ENCODE measurements at regions not wholly inside any gene's neighbourhood (a gene's known extent, or its start where the extent isn't known, plus 50 kb on each side); places are given as distances from the start of the nearest gene placed in this dataset.

GRCh38 chr10:34047389-34047788 is 712.9 kb upstream of the NRP1 start:
- CTCF ChIA-PET (ENCODE audit: partially characterized antibody): no interaction called here
- Histone ChIP-seq H2BK120ac (replicated peaks; ENCODE audit: low read depth, low read length) (no peak overlapping the region), H3K4me1 (replicated peaks in 1 of 4; ENCODE audit: control insufficient read depth in 3 of 4, insufficient read depth in 4 of 4, low read length in 3 of 4) (no peaks in the 10 kb centered on the region), H2BK5ac (ENCODE audit: low read depth, low read length) (no peak overlapping the region), H2AFZ (ENCODE audit: low read length) (no peak overlapping the region), H3K79me2 (ENCODE audit: control insufficient read depth in 1 of 2, insufficient read depth in 2 of 2, low read length in 2 of 2) (no peaks in the 10 kb centered on the region), H3K23me2 (ENCODE audit: low read depth, low read length) (no peaks in the 10 kb centered on the region), H4K91ac (replicated peaks; ENCODE audit: insufficient read length, low read length) (no peak overlapping the region), H4K5ac (ENCODE audit: insufficient read length, low read depth, low read length) (no peak overlapping the region), H3K79me1 (ENCODE audit: low read depth, low read length) (no peaks in the 10 kb centered on the region), H3K27ac (ENCODE audit: low read depth, low read length) (no peak overlapping the region), H2AK5ac (ENCODE audit: low read depth, low read length) (no peak overlapping the region), H3K9me3 (ENCODE audit: insufficient read depth in 2 of 2, low read depth in 1 of 2, low read length in 1 of 2) (no peaks in the 10 kb centered on the region), H4K8ac (ENCODE audit: extremely low read depth, insufficient read depth, low read length) (no peak overlapping the region), H3K27me3 (replicated peaks in 1 of 4; ENCODE audit: control insufficient read depth in 3 of 4, extremely low read depth in 1 of 4, insufficient read depth in 3 of 4, low read length in 3 of 4) (no peaks in the 10 kb centered on the region; a peak in 1 of 7 replicates), H3K23ac (ENCODE audit: insufficient read length) (no peak overlapping the region), H3K9ac (replicated peaks in 1 of 4; ENCODE audit: extremely low read depth in 1 of 4, low read depth in 3 of 4, low read length in 3 of 4) (no peak overlapping the region), H2BK12ac (ENCODE audit: low read depth, low read length) (no peak overlapping the region), H3K56ac (replicated peaks; ENCODE audit: insufficient read length, low read depth, low read length) (no peak overlapping the region), H3K4ac (replicated peaks; ENCODE audit: insufficient read length, low read depth, low read length) (no peak overlapping the region), H3K4me3 (ENCODE audit: extremely low read depth in 1 of 4, insufficient read depth in 2 of 4, low read depth in 3 of 4, low read length in 4 of 4) (no peak overlapping the region), H3K18ac (ENCODE audit: extremely low read depth, low read length) (no peak overlapping the region), H3K36me3 (ENCODE audit: control insufficient read depth in 2 of 4, insufficient read depth in 4 of 4, low read length in 3 of 4) (no peaks in the 10 kb centered on the region), H2BK15ac (ENCODE audit: low read length) (no peak overlapping the region), H3K4me2 (ENCODE audit: insufficient read depth in 1 of 2, low read depth in 2 of 2, low read length in 2 of 2) (no peak overlapping the region), H3K14ac (ENCODE audit: insufficient read length) (no peak overlapping the region), H4K20me1 (replicated peaks in 1 of 2; ENCODE audit: control insufficient read depth in 1 of 2, insufficient read depth in 2 of 2, low read length in 2 of 2) (no peaks in the 10 kb centered on the region), H2BK20ac (ENCODE audit: low read length) (no peak overlapping the region)
- DNase-seq (ENCODE audit: low read depth in 1 of 2, low spot score in 2 of 2) (no peak), FAIRE-seq (no peak)
- 90% methylated on average over 7 of the region's 7 CpGs; no CpG with 5 or more reads in 1 of the 2 experiments for WGBS, 2 experiments (ENCODE audit: extremely low coverage in 1 of 2, insufficient coverage in 1 of 2, insufficient read length in 1 of 2, insufficient replicate concordance in 2 of 2, low coverage in 1 of 2, low lambda C conversion rate in 2 of 2, missing lambda C conversion rate in 1 of 2)
- POLR2A ChIA-PET (ENCODE audit: partially characterized antibody): no interaction called here
- no peak for TF ChIP-seq JUND (IDR thresholded peaks at IDR 0.05; ENCODE audit: low read length)
- no peak for TF ChIP-seq SP1 (IDR thresholded peaks at IDR 0.05; ENCODE audit: low read depth, low read length)

All from H1 (cell line).